K562 (cell line): ENCODE measurements at regions not wholly inside any gene's neighbourhood (a gene's known extent, or its start where the extent isn't known, plus 50 kb on each side); places are given as distances from the start of the nearest gene placed in this dataset.

Source experiments
- ATAC-seq: fragments of 200-7000 bp; cut with Tn5 transposase; 3 replicates; pipeline ENCODE4 v1.9.1; 2020; ENCODE audit warnings: moderate library complexity
- BruUV-seq: library from RNA; stranded (reverse); fragments of 400-500 nt; replicated peaks from 2 replicates; lab custom pipeline; 2021; lab: Mats Ljungman, UMichigan
- CTCF ChIA-PET: fragments of 300-600 bp; formaldehyde crosslinking; extraction: SDS; loops from one replicate; lab custom pipeline; 2021; ENCODE audit warnings: low intra/inter-chr PET ratio; lab: Yijun Ruan, JAX
- POLR2A ChIA-PET: fragments of 300-600, 350-650 bp; sonication (Branson Sonifier 250); formaldehyde crosslinking; extraction: SDS; loops from one replicate; lab custom pipeline; 2021; ENCODE audit warnings: antibody characterized with exemption, inconsistent platforms; lab: Yijun Ruan, JAX
- DNase-seq, 4 experiments: peaks; one replicate each; pipeline versions ENCODE4 v3.0.0 to v3.0.0-alpha.2; 2011 to 2018; ENCODE audit warnings: low spot score in 3 of 4, mixed read lengths in 3 of 4; ENCODE audit errors: extremely low read depth in 1 of 4
- FAIRE-seq: peaks from 2 replicates; lab custom pipeline; 2011; peaks lifted over from hg19 to GRCh38; lab: Jason Lieb, UNC
- H2AFZ ChIP-seq: 2 replicates; pipeline ENCODE4 v1.6.0; 2011; ENCODE audit warnings: low read depth, low read length, control low read depth, inconsistent platforms
- H3K27ac ChIP-seq: fragments of 200-600 bp; 3 replicates; pipeline ENCODE4 v1.8.0; 2011; ENCODE audit warnings: low read depth, mild to moderate bottlenecking, control low read depth, inconsistent platforms, low read length, moderate library complexity, mixed read lengths; ENCODE audit errors: extremely low read depth
- H3K27me3 ChIP-seq, 2 experiments: fragments of 300-600 bp in 1 of 2; 2 replicates in 1 of 2; 3 replicates in 1 of 2; pipeline versions ENCODE4 v1.6.0 to v1.8.0; 2011; ENCODE audit warnings: inconsistent platforms in 2 of 2, low read length in 2 of 2, mild to moderate bottlenecking in 1 of 2, mixed read lengths in 1 of 2, moderate library complexity in 1 of 2; ENCODE audit not compliant: control insufficient read depth in 2 of 2, insufficient read depth in 2 of 2
- H3K36me3 ChIP-seq: fragments of 300-600 bp; 3 replicates; pipeline ENCODE4 v1.8.0; 2011; ENCODE audit warnings: mild to moderate bottlenecking, low read length, inconsistent platforms; ENCODE audit not compliant: control insufficient read depth, insufficient read depth
- H3K4me1 ChIP-seq, 2 experiments: fragments of 200-600 bp in 1 of 2; replicated peaks in 1 of 2; 2 replicates in 1 of 2; 3 replicates in 1 of 2; pipeline versions ENCODE4 v1.5.1 to v1.8.0; 2011; ENCODE audit warnings: inconsistent platforms in 2 of 2, low read length in 2 of 2, mild to moderate bottlenecking in 1 of 2, mixed read lengths in 1 of 2, moderate library complexity in 1 of 2; ENCODE audit not compliant: control insufficient read depth in 2 of 2, insufficient read depth in 2 of 2
- H3K4me2 ChIP-seq: 2 replicates; pipeline ENCODE4 v1.6.1; 2011; ENCODE audit warnings: low read length, control low read depth, inconsistent platforms, mixed read lengths; ENCODE audit not compliant: insufficient read depth
- H3K4me3 ChIP-seq: fragments of 200-600 bp; sonication (generic), shearing (Covaris generic); 2 replicates; pipeline ENCODE4 v1.5.1; 2016; ENCODE audit warnings: control low read depth, inconsistent platforms
- H3K79me2 ChIP-seq: fragments of 200-600 bp; 3 replicates; pipeline ENCODE4 v1.8.0; 2011; ENCODE audit warnings: low read length, inconsistent platforms; ENCODE audit not compliant: control insufficient read depth, insufficient read depth
- H3K9ac ChIP-seq, 2 experiments: 2 replicates each; pipeline versions ENCODE4 v1.6.0 to v1.6.1; 2011; ENCODE audit warnings: low read depth in 2 of 2, low read length in 2 of 2, control low read depth in 1 of 2, inconsistent platforms in 1 of 2, mild to moderate bottlenecking in 1 of 2, mixed read lengths in 1 of 2; ENCODE audit not compliant: insufficient read depth in 1 of 2
- H3K9me1 ChIP-seq: one replicate; pipeline ENCODE4 v1.6.0; 2011; ENCODE audit warnings: inconsistent platforms, mild to moderate bottlenecking, low read length, moderate library complexity; ENCODE audit not compliant: control insufficient read depth, insufficient read depth
- H3K9me3 ChIP-seq: replicated peaks from 2 replicates; pipeline ENCODE4 v1.5.1; 2011; ENCODE audit warnings: low read depth, low read length, inconsistent platforms; ENCODE audit not compliant: control insufficient read depth, insufficient read depth
- H4K20me1 ChIP-seq: replicated peaks from 2 replicates; pipeline ENCODE4 v1.6.1; 2011; ENCODE audit warnings: low read length, inconsistent platforms, mixed read lengths; ENCODE audit not compliant: control insufficient read depth, insufficient read depth
- CEBPB ChIP-seq: fragments of 450-650 bp; IDR thresholded peaks from 2 replicates; pipeline ENCODE4 v1.6.1; 2016; ENCODE audit warnings: missing genetic modification characterization, missing compliant biosample characterization
- KAT7 ChIP-seq: sonication (generic); formaldehyde crosslinking; IDR thresholded peaks from 2 replicates; pipeline ENCODE4 v1.8.0; 2022; ENCODE audit warnings: missing genetic modification reagents, mild to moderate bottlenecking, borderline replicate concordance
- SIRT6 ChIP-seq: IDR thresholded peaks from one replicate; pipeline ENCODE4 v1.6.1; 2012; ENCODE audit warnings: low read depth, mild to moderate bottlenecking, control low read depth, inconsistent platforms, low read length, moderate library complexity
- SRSF9 ChIP-seq: fragments of 200-400 bp; formaldehyde crosslinking; IDR thresholded peaks from 2 replicates; pipeline ENCODE4 v1.6.1; 2017; ENCODE audit warnings: low read depth, low read length, borderline replicate concordance
- ZNF668 ChIP-seq: fragments of 250-450 bp; sonication (Bioruptor Pico); IDR thresholded peaks from 2 replicates; pipeline ENCODE4 v1.8.0; 2022; ENCODE audit warnings: mild to moderate bottlenecking, inconsistent platforms
- WGBS: fragments of 100-300 bp; shearing (Covaris generic); methylation state at CpG from one replicate; pipeline ENCODE4 v1.1.6; 2016; ENCODE audit warnings: low coverage, mixed read lengths; ENCODE audit not compliant: insufficient coverage; ENCODE audit errors: missing lambda C conversion rate; 5-methylcytosine and 5-hydroxymethylcytosine counted together
- in situ Hi-C: fragments of 300-500 bp; cut with MboI; formaldehyde crosslinking; loops from 4 replicates; pipeline ENCODE4 v1.15.0; 2018; ENCODE audit warnings: inconsistent platforms, mixed read lengths
- intact Hi-C: fragments of 100-400 bp; cut with micrococcal nuclease; formaldehyde crosslinking; loops from 2 replicates; pipeline ENCODE4 v1.14.2; 2022
- TF ChIP-seq, protein P1 (sequence below): sonication (generic); formaldehyde crosslinking; IDR thresholded peaks from 2 replicates; pipeline ENCODE4 v1.8.1; 2023; ENCODE audit warnings: mild to moderate bottlenecking, missing genetic modification reagents
- TF ChIP-seq, protein P2 (sequence below): sonication (generic); formaldehyde crosslinking; IDR thresholded peaks from 2 replicates; pipeline ENCODE4 v1.8.1; 2023; ENCODE audit warnings: mild to moderate bottlenecking, missing genetic modification reagents
- TF ChIP-seq, protein P3 (sequence below): fragments of 450-650 bp; formaldehyde crosslinking; IDR thresholded peaks from 2 replicates; pipeline ENCODE4 v1.4.0; 2020; ENCODE audit warnings: mild to moderate bottlenecking, mixed read lengths

DNA sequence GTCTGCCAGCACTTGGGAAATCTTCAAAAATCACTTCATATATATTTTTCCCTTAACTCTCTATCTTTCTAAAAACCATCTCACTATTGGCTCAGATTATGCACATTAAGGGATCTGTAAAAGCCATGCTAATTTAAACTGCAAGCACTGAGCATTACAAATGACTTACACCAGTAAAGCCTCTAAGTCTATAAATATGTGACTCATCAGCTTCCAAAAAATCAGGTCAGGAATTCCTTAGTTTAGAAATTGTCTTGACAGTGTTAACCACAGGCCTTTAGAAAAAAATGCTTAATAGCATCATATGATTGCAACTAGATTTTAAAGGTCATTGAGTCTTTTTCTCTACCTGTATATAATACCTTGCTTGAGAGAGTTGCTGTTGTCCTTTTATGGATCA lies 1113.6 kb upstream of the PIK3C3 start (continued):
- TF ChIP-seq, protein P1, sequence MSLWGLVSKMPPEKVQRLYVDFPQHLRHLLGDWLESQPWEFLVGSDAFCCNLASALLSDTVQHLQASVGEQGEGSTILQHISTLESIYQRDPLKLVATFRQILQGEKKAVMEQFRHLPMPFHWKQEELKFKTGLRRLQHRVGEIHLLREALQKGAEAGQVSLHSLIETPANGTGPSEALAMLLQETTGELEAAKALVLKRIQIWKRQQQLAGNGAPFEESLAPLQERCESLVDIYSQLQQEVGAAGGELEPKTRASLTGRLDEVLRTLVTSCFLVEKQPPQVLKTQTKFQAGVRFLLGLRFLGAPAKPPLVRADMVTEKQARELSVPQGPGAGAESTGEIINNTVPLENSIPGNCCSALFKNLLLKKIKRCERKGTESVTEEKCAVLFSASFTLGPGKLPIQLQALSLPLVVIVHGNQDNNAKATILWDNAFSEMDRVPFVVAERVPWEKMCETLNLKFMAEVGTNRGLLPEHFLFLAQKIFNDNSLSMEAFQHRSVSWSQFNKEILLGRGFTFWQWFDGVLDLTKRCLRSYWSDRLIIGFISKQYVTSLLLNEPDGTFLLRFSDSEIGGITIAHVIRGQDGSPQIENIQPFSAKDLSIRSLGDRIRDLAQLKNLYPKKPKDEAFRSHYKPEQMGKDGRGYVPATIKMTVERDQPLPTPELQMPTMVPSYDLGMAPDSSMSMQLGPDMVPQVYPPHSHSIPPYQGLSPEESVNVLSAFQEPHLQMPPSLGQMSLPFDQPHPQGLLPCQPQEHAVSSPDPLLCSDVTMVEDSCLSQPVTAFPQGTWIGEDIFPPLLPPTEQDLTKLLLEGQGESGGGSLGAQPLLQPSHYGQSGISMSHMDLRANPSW (CRISPR knock-in tag): no peak
- TF ChIP-seq ZNF668 (no peak), CEBPB (no peak), KAT7 (no peak), SRSF9 (no peak)
- TF ChIP-seq, protein P2, sequence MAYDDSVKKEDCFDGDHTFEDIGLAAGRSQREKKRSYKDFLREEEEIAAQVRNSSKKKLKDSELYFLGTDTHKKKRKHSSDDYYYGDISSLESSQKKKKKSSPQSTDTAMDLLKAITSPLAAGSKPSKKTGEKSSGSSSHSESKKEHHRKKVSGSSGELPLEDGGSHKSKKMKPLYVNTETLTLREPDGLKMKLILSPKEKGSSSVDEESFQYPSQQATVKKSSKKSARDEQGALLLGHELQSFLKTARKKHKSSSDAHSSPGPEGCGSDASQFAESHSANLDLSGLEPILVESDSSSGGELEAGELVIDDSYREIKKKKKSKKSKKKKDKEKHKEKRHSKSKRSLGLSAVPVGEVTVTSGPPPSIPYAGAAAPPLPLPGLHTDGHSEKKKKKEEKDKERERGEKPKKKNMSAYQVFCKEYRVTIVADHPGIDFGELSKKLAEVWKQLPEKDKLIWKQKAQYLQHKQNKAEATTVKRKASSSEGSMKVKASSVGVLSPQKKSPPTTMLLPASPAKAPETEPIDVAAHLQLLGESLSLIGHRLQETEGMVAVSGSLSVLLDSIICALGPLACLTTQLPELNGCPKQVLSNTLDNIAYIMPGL (CRISPR knock-in tag): no peak

DNA sequence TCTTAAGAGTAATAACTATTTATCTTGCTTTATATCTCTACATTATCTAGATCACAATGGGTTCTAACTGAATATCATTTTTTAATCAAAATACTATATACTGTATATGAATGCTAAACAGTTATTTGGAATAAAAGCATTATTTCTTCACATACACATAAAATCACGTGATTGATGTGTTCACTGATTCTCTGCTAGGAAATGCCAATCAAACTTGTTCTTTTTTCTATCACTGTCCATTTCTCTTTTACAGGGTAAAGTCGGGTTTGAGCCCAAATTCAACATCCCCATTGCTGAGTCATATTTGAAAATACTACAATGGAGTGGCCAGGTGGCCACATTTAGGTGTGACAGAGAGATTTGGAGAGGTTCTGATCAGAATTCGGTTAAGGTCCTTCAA lies 1114.0 kb upstream of the PIK3C3 start:
- Histone ChIP-seq H3K9me3 (no peaks in the 10 kb centered on the region; the same call in 1 of the 2 replicates), H3K4me2 (no peak overlapping the region), H3K4me1 (no peaks in the 10 kb centered on the region), H3K4me3 (no peak overlapping the region)
- CTCF ChIA-PET: no interaction called here
- WGBS: 2% methylated on average over 3 of the region's 3 CpGs
- no peak for DNase-seq
- no TSS peak for BruUV-seq
- no peak for TF ChIP-seq SIRT6
- TF ChIP-seq, protein P3, sequence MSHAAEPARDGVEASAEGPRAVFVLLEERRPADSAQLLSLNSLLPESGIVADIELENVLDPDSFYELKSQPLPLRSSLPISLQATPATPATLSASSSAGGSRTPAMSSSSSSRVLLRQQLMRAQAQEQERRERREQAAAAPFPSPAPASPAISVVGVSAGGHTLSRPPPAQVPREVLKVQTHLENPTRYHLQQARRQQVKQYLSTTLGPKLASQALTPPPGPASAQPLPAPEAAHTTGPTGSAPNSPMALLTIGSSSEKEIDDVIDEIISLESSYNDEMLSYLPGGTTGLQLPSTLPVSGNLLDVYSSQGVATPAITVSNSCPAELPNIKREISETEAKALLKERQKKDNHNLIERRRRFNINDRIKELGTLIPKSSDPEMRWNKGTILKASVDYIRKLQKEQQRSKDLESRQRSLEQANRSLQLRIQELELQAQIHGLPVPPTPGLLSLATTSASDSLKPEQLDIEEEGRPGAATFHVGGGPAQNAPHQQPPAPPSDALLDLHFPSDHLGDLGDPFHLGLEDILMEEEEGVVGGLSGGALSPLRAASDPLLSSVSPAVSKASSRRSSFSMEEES (CRISPR knock-in tag): peak; percentile 87
- TF ChIP-seq, all 486 proteins: peak for 1
- Histone ChIP-seq H3K27me3 (no peaks in the 10 kb centered on the region), H2AFZ (no peak overlapping the region), H3K9ac (no peak overlapping the region), H3K36me3 (no peaks in the 10 kb centered on the region), H3K9me1 (no peaks in the 10 kb centered on the region), H4K20me1 (no peaks in the 10 kb centered on the region), H3K79me2 (no peaks in the 10 kb centered on the region), H3K27ac (no peak overlapping the region)
- in situ Hi-C loops (no loop called here), intact Hi-C loops (no loop called here)
- ATAC-seq (no peak), FAIRE-seq (no peak)
- POLR2A ChIA-PET: no interaction called here
